ENCODE measurements at regions not wholly inside any gene's neighbourhood (a gene's known extent, or its start where the extent isn't known, plus 50 kb on each side); places are given as distances from the start of the nearest gene placed in this dataset.

- no peak for TF ChIP-seq CTCF (IDR thresholded peaks at IDR 0.05)
- no peak for TF ChIP-seq POLR2A (IDR thresholded peaks at IDR 0.05)
Measured at GRCh38 chr15:39514933-39515332, 65.9 kb upstream of the THBS1 start.

Data from esophagus squamous epithelium (tissue), 4 donors.